ENCODE measurements at regions not wholly inside any gene's neighbourhood (a gene's known extent, or its start where the extent isn't known, plus 50 kb on each side); places are given as distances from the start of the nearest gene placed in this dataset.

- TF ChIP-seq TP53 (CRISPR knock-in tag; IDR thresholded peaks at IDR 0.05) (no peak), RFX5 (IDR thresholded peaks at IDR 0.05) (no peak), HOXA7 (CRISPR knock-in tag; IDR thresholded peaks at IDR 0.05) (no peak)
These were observed 72.0 kb downstream of the RAP2B start (continued) for GRCh38 chr3:153233986-153234385.

- ATAC-seq, result no peak
- Histone ChIP-seq H3K4me2 (no peak overlapping the region), H3K4me3 (no peak overlapping the region), H3K27ac (no peak overlapping the region), H3K4me1 (no peaks in the 10 kb centered on the region), H3K9me3 (peaks cover 7% of the 10 kb centered on the region; the same call in 1 of the 3 replicates)
- WGBS (ENCODE audit: missing lambda C conversion rate), result 25% methylated on average over 2 of the region's 2 CpGs
- TF ChIP-seq MYC (IDR thresholded peaks at IDR 0.05; ENCODE audit: borderline replicate concordance, low read length), result no peak
- TF ChIP-seq HOXA7 (CRISPR knock-in tag; IDR thresholded peaks at IDR 0.05), result no peak
- TF ChIP-seq RFX5 (IDR thresholded peaks at IDR 0.05), result no peak
- no peak for TF ChIP-seq ESRRA (IDR thresholded peaks at IDR 0.05; ENCODE audit: borderline replicate concordance, low read length)
- no peak for TF ChIP-seq TP53 (CRISPR knock-in tag; IDR thresholded peaks at IDR 0.05)
- TF ChIP-seq BCL3 (IDR thresholded peaks at IDR 0.05), result no peak
- TF ChIP-seq FOXS1 (CRISPR knock-in tag; IDR thresholded peaks at IDR 0.05), result no peak
- no peak for TF ChIP-seq EP300 (IDR thresholded peaks at IDR 0.05)
- no peak for TF ChIP-seq CHD4 (IDR thresholded peaks at IDR 0.05; ENCODE audit: borderline replicate concordance)
- no peak for TF ChIP-seq CTCF (IDR thresholded peaks at IDR 0.05)
- TF ChIP-seq RNF2 (IDR thresholded peaks at IDR 0.05; ENCODE audit: borderline replicate concordance, low read depth), result no peak
- no peak for TF ChIP-seq EHF (CRISPR knock-in tag; IDR thresholded peaks at IDR 0.05)
- ChIA-PET CTCF (interaction anchor here (0.7 kb wide), 1 partner anchor 26 kb away, joined by 3 read pairs; no protein-coding TSS in a partner anchor), POLR2A (no interaction called here)
- DNase-seq (ENCODE audit: low read depth in 1 of 2, low spot score in 1 of 2), result no peak
- no peak for FAIRE-seq
These were observed 80.9 kb downstream of the RAP2B start for GRCh38 chr3:153242896-153243295.

- TF ChIP-seq HOXB5 (CRISPR knock-in tag; IDR thresholded peaks at IDR 0.05) (no peak), MAX (IDR thresholded peaks at IDR 0.05) (no peak), ZC3H11A (IDR thresholded peaks at IDR 0.05) (no peak), MAFK (IDR thresholded peaks at IDR 0.05; ENCODE audit: partially characterized antibody) (no peak), KDM5A (IDR thresholded peaks at IDR 0.05) (no peak), EHMT2 (IDR thresholded peaks at IDR 0.05; ENCODE audit: low read depth) (no peak), ELK1 (IDR thresholded peaks at IDR 0.05; ENCODE audit: low read depth, low read length) (no peak), CTCF (IDR thresholded peaks at IDR 0.05) (no peak), CEBPB (IDR thresholded peaks at IDR 0.05) (no peak), CHD4 (IDR thresholded peaks at IDR 0.05; ENCODE audit: borderline replicate concordance) (no peak), NPAS2 (CRISPR knock-in tag; IDR thresholded peaks at IDR 0.05; ENCODE audit: borderline replicate concordance) (no peak), MYC (IDR thresholded peaks at IDR 0.05; ENCODE audit: borderline replicate concordance, low read length) (no peak), NFE2L2 (conservative IDR thresholded peaks at IDR 0.05; ENCODE audit: low read length) (no peak), TP53 (CRISPR knock-in tag; IDR thresholded peaks at IDR 0.05) (no peak), HMGXB4 (CRISPR knock-in tag; IDR thresholded peaks at IDR 0.05; ENCODE audit: borderline replicate concordance) (no peak), RARB (CRISPR knock-in tag; IDR thresholded peaks at IDR 0.05) (no peak), CBX2 (IDR thresholded peaks at IDR 0.05; ENCODE audit: borderline replicate concordance, low read depth) (no peak), POLR2AphosphoS2 (conservative IDR thresholded peaks at IDR 0.05; ENCODE audit: low read length) (no peak)
- WGBS (ENCODE audit: missing lambda C conversion rate), result 37% methylated on average over 3 of the region's 3 CpGs
- DNase-seq (ENCODE audit: low read depth in 1 of 2, low spot score in 1 of 2), result no peak
- Histone ChIP-seq H3K9me3 (peaks cover 7% of the 10 kb centered on the region; the same call in 1 of the 3 replicates), H3K27ac (no peak overlapping the region), H3K4me2 (no peak overlapping the region), H3K4me3 (no peak overlapping the region), H3K4me1 (no peaks in the 10 kb centered on the region)
- no peak for FAIRE-seq
- no peak for ATAC-seq
- ChIA-PET POLR2A (no interaction called here), CTCF (no interaction called here)
These were observed 82.9 kb downstream of the RAP2B start for GRCh38 chr3:153244961-153245360.

All from A549 (cell line).